Omental fat pad (tissue), 3 donors: ENCODE measurements at regions not wholly inside any gene's neighbourhood (a gene's known extent, or its start where the extent isn't known, plus 50 kb on each side); places are given as distances from the start of the nearest gene placed in this dataset.

Experiments used
- ATAC-seq: fragments of 150-250 bp; one replicate; pipeline ENCODE4 v1.9.1; 2016; ENCODE audit warnings: mild to moderate bottlenecking, moderate library complexity; ENCODE audit not compliant: low FRiP score
- DNase-seq: peaks from one replicate; pipeline ENCODE4 v3.0.0-alpha.2; 2019; ENCODE audit warnings: low spot score
- TF ChIP-seq, protein P1 (sequence below), 3 donors: fragments of 450-650 bp; IDR thresholded peaks; one replicate each; pipeline ENCODE4 v1.5.1; 2016 to 2017; ENCODE audit warnings: antibody characterized with exemption in 3 of 3, mild to moderate bottlenecking in 3 of 3, moderate library complexity in 2 of 3

DNA sequence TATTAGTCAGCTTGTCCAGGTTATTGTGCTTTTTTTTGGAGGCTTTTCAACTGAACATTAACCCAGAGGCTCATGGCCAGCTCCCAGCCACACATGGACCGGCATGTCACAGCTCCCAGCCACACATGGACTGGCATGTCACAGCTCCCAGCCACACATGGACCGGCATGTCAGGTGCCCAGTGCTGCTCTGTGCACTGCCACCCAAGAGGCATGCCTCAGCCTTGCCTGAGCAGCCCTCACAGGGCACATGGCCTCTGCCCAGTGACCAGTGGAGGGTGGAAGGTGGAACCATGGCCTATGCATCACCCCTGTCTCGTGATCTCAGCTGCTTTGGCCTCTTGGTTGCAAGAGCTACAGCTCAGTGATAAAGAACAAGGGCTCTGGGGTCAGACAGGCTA lies 119.8 kb downstream of the OAT start:
- ATAC-seq (no peak), DNase-seq (no peak)

DNA sequence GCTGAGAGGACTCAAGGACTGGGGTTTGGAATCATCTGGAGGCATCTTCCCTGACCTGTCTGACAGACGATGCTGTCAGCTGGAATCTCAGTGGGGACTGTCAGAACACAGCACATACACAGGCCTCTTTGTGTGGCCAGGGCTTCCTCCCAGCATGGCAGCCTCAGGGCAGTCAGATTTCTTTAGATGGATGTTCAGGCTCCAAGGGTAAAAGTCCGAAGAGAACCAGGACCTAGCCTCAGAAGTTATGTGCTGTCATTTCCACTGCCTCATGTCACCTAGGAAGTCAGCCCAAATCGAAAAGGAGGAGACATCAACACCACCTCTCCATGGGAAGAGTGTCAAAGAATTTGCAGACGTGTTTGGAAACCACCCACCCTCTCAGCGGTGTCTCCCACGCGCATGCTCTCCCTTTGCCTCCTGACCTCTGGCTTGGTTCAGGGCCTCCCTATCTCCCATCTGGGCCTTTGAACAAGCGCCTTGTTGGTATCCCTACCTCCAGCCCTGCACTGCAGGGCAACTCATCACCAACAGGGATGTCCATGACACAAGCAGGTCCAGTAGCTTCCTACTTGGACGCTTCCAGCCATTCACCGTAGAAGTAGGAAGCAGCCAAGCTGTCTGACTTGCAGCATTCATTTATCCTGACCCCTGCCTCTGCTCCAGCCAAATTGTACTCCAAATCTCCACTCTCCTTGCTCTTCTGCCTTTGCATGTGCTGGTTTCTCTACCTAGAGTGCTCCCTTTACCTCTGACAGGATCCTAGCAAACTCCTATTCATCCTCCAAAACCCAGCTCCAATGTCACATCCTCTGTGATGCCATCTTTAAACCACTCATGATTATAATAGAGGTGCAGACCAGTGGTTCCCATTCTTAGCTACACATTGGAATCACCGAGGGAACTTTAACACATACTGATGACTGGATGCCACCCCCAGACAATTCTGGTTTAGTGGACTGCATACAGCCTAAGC lies 121.6 kb downstream of the OAT start:
- peak; percentile 18 for DNase-seq
- ATAC-seq: no peak
- TF ChIP-seq, protein P1, sequence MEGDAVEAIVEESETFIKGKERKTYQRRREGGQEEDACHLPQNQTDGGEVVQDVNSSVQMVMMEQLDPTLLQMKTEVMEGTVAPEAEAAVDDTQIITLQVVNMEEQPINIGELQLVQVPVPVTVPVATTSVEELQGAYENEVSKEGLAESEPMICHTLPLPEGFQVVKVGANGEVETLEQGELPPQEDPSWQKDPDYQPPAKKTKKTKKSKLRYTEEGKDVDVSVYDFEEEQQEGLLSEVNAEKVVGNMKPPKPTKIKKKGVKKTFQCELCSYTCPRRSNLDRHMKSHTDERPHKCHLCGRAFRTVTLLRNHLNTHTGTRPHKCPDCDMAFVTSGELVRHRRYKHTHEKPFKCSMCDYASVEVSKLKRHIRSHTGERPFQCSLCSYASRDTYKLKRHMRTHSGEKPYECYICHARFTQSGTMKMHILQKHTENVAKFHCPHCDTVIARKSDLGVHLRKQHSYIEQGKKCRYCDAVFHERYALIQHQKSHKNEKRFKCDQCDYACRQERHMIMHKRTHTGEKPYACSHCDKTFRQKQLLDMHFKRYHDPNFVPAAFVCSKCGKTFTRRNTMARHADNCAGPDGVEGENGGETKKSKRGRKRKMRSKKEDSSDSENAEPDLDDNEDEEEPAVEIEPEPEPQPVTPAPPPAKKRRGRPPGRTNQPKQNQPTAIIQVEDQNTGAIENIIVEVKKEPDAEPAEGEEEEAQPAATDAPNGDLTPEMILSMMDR (IDR thresholded peaks at IDR 0.05): no peak

More for the DNA sequence above, 119.8 kb downstream of the OAT start:
- TF ChIP-seq, protein P1 (IDR thresholded peaks at IDR 0.05): no peak

DNA sequence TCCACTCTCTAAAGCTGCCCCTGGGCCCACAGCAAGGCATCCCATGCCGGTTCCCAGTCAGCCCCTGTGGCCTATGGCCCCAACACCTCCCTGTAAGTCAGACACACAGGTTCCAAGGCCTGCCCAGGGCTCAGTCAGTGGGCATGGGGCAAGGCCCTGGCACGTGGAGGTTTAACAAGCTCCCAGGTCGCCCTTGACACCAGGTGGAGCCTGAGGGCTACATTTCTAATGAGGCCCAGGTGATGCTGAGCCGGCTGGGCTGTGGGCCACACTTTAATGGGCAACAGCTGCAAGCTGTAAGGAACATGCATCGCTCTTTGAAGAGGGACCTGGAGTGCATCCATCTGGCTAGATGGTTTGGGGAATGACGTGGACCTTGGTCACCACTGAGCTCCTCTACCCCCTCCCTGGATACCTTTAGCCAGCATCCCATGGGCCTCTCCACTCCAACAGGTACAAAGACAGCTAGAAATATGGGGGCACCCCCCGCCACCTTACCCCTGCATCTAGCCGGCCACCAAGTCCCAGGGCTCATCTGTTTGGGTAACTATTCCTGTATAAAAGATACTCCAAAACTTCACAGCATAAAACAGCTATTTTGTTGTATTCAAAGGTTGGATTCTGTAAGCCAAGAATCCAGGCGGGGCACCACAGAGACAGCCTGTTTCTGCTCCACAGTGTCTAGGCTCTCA lies 122.5 kb downstream of the OAT start:
- DNase-seq (peak; percentile 20), ATAC-seq (no peak)

DNA sequence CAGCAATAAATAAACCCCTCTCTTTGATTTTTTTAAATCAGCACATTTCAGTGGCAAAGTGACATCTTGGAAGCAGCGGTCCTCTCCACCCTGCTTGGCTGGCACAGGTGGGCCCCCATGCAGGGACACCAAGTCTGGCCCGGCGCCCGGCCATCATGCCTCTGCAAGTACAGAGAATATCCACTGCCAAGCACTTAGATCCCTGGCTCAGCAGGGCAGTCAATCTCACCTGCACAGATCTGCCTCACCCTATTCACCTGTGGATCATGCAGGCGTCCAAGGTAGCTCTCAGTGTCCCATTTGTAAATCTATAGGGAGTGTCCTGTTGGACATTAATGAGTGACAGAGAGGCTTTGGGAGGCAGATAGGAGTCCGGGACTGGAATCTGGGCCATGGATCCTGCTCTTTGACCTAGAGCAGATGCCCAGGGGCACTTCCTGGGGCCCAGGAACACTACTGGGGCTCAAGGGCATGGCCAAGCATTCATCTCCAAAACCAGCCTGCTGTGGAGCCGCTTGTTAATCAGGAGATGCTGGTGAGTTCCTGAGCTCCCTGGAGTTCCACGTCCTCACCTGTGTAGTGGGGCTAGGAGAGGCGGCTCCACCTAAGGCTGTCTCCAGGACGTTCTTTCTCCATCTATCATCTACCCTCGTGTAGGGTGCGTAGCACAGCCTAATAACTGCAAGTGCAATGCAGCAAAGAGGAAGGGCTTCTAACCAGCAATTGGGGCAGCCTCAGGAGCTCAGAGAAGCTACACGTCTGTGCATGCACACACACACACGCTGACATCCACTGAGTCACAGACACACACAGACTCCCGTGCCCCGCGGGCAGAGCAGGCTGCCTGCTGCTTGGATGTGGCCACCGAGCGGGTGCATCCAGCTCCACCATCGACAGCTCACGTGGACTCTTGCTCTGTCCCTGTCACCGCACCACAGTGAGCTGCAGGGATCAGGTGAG lies 123.6 kb downstream of the OAT start:
- ATAC-seq: no peak
- DNase-seq: peak; percentile 13

More for the DNA sequence above, 122.5 kb downstream of the OAT start:
- TF ChIP-seq, protein P1 (IDR thresholded peaks at IDR 0.05): no peak

DNA sequence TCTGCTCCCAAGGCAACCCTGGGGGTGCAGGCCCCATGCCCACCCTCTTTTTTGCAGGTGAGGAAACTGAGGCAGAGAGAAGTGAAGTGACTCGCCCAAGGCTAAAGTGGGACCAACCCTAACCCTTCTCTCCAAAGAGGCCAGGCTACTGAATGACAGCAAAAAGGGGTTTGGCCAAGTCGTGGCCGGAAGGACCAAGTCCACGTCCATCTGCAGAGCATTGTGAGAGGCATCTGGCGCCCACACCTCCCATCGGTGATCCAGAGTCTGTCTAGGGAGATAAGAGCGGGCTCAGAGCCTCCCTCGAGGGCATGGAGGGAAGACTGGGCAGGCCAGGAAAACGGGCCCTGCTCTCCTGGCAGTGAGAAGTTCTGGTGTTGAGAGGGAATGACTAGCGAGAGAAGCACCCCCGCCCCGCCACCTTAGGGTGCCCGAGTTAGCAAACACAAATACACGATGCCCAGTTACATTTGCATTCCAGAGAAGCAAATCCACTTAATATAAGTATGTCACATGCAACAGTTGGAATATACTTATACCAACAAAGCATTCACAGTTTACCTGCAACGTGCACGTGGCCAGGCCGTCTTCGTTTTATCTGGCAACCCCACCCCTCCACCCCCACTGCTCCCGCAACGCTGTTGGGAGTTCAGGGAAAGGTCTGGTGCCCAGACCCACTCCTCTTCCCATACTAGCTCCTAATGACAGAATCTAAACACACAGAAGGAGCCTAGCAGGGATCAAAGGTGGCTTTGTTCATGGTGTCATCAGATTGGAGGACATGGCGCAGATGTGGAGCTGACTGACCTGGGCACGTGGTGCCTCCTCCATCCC lies 124.9 kb downstream of the OAT start:
- peak; percentile 14 for DNase-seq
- no peak for ATAC-seq

More for the DNA sequence above, 123.6 kb downstream of the OAT start:
- TF ChIP-seq, protein P1 (IDR thresholded peaks at IDR 0.05): no peak

More for the DNA sequence above, 124.9 kb downstream of the OAT start:
- TF ChIP-seq, protein P1 (IDR thresholded peaks at IDR 0.05): no peak
